ENCODE measurements at regions not wholly inside any gene's neighbourhood (a gene's known extent, or its start where the extent isn't known, plus 50 kb on each side); places are given as distances from the start of the nearest gene placed in this dataset.

DNA sequence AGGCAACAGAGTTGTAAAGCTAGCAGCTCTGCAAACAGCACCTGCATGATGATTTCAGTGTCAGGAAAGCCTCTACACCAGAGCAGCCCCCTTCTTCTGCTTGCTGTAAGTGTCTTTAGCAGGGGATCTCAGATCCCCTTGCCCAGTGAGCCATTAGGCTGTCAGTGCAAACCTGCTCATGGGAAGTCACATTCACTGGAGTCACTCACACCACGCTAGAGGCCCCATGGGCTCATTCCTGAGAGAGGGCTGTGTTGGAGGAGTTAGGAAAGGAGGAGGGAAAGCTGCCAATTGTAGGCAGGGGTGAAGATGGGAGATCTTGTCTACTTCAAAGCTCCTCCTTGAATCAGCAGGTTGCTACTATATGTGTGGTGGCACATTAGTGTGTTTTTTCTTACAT lies 275.2 kb downstream of the SMARCA2 start:
- no peaks in the 10 kb centered on the region for H3K9me3 ChIP-seq (ENCODE audit: insufficient read depth, low read length)
- no peak overlapping the region for H3K9ac ChIP-seq (ENCODE audit: low read length)
- no peaks in the 10 kb centered on the region for H3K36me3 ChIP-seq (replicated peaks; ENCODE audit: low read depth, low read length)
- TF ChIP-seq CTCF (IDR thresholded peaks at IDR 0.05; ENCODE audit: low read depth, low read length): no peak
- no peak for TF ChIP-seq EZH2phosphoT487 (IDR thresholded peaks at IDR 0.05; ENCODE audit: low read depth)
- H3K79me2 ChIP-seq (ENCODE audit: low read length): no peaks in the 10 kb centered on the region
- no peak overlapping the region for H3K4me2 ChIP-seq (ENCODE audit: low read length)
- H3K4me1 ChIP-seq (ENCODE audit: low read length): no peaks in the 10 kb centered on the region
- no peak overlapping the region for H3K27ac ChIP-seq (ENCODE audit: low read length)
- no peaks in the 10 kb centered on the region for H3K27me3 ChIP-seq (ENCODE audit: low read depth, low read length)
- no peak overlapping the region for H3K4me3 ChIP-seq (ENCODE audit: low read length)
- H4K20me1 ChIP-seq (ENCODE audit: insufficient read depth, low read length): no peaks in the 10 kb centered on the region
- H2AFZ ChIP-seq (ENCODE audit: low read depth, low read length): no peak overlapping the region

DNA sequence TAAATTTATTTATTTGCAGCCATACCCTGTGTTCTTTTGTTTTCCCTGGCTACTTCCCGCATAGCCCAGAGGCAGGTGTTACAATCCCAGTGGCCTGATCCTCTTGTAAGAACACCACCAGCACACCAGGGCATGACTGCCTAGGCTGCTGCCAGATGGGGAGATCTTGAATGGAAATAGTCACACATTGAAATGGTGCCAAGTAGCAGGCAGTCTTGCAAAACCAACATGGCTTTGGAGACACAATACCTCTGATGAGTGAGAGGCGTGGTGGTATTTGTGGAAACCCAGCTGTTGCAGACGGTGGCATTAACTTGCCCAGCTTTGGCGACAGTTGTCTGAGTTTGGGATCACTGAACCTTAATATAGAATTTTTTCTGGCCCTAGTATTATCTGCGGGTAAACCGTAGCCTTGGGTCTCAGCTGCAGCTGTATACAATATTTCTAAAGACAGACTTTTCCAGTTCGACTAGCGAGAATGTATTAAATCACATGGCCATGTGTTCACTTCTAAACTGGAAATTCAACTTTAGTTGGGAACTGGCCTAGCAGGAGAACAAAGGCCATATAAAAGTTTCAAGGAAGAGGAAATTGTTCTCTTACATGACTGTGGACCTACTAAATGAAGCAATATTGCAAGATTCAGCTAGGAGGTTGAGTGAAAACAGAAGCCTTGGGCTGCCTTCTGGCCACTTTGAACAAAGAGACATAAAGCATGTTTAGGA lies 277.0 kb downstream of the SMARCA2 start:
- Histone ChIP-seq H2AFZ (ENCODE audit: low read depth, low read length) (no peak overlapping the region), H3K79me2 (ENCODE audit: low read length) (no peaks in the 10 kb centered on the region), H3K4me3 (ENCODE audit: low read length) (no peak overlapping the region), H3K9ac (ENCODE audit: low read length) (no peak overlapping the region), H3K4me1 (ENCODE audit: low read length) (no peaks in the 10 kb centered on the region), H3K27me3 (ENCODE audit: low read depth, low read length) (no peaks in the 10 kb centered on the region), H3K27ac (ENCODE audit: low read length) (no peak overlapping the region), H3K36me3 (replicated peaks; ENCODE audit: low read depth, low read length) (no peaks in the 10 kb centered on the region), H3K4me2 (ENCODE audit: low read length) (no peak overlapping the region), H4K20me1 (ENCODE audit: insufficient read depth, low read length) (no peaks in the 10 kb centered on the region), H3K9me3 (ENCODE audit: insufficient read depth, low read length) (no peaks in the 10 kb centered on the region)
- TF ChIP-seq EZH2phosphoT487 (IDR thresholded peaks at IDR 0.05; ENCODE audit: low read depth): no peak
- no peak for TF ChIP-seq CTCF (IDR thresholded peaks at IDR 0.05; ENCODE audit: low read depth, low read length)

DNA sequence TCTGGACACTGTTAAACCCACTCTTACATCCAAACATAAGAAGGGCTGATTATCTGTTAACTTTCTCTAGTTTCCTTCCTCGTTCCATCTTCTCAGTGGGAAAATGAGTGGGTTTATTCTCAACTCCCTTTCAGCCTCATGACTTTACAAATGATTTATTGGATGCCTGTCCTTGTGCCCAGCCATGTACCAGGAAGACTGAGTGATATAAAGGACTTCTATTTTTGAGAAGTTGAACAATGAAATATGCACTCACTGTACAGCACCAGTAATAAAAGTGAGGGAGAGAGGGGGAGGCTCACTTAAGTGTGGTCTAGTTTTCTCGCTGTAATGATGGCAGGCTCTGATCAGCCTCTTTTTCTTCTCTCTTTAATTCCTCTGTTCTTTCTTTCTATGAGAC lies 277.6 kb downstream of the SMARCA2 start:
- no peak overlapping the region for H3K4me2 ChIP-seq (ENCODE audit: low read length)
- H3K27me3 ChIP-seq (ENCODE audit: low read depth, low read length): no peaks in the 10 kb centered on the region
- H2AFZ ChIP-seq (ENCODE audit: low read depth, low read length): no peak overlapping the region
- H3K9me3 ChIP-seq (ENCODE audit: insufficient read depth, low read length): no peaks in the 10 kb centered on the region
- peaks cover 2% of the 10 kb centered on the region for H3K4me1 ChIP-seq (ENCODE audit: low read length)
- no peaks in the 10 kb centered on the region for H3K79me2 ChIP-seq (ENCODE audit: low read length)
- no peak overlapping the region for H3K9ac ChIP-seq (ENCODE audit: low read length)
- H3K27ac ChIP-seq (ENCODE audit: low read length): no peak overlapping the region
- H3K36me3 ChIP-seq (replicated peaks; ENCODE audit: low read depth, low read length): peaks cover under 1% of the 10 kb centered on the region
- H4K20me1 ChIP-seq (ENCODE audit: insufficient read depth, low read length): no peaks in the 10 kb centered on the region
- H3K4me3 ChIP-seq (ENCODE audit: low read length): no peak overlapping the region
- no peak for TF ChIP-seq EZH2phosphoT487 (IDR thresholded peaks at IDR 0.05; ENCODE audit: low read depth)
- no peak for TF ChIP-seq CTCF (IDR thresholded peaks at IDR 0.05; ENCODE audit: low read depth, low read length)

DNA sequence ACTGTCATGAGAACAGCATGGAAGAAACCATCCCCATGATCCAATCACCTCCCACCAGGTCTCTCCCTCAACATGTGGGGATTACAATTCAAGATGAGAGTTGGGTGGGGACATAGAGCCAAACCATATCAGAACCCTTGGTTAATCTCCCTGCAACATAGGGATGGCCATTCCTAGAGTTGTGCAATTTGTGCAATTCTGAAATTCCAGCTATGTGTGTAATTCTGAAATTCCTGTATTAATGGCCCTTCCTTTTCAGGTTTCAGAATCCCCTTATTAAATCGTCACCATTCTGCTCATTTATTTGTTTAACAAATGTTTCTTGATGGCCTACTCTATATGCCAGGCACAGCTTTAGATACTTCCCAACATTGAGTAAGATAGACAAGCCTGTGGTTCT lies 282.6 kb downstream of the SMARCA2 start:
- Histone ChIP-seq H2AFZ (ENCODE audit: low read depth, low read length) (0 out of 2 replicates have a peak overlapping the region, but pooled peaks have one; percentile 72), H3K4me3 (ENCODE audit: low read length) (no peak overlapping the region), H4K20me1 (ENCODE audit: insufficient read depth, low read length) (no peaks in the 10 kb centered on the region), H3K36me3 (replicated peaks; ENCODE audit: low read depth, low read length) (peaks cover 4% of the 10 kb centered on the region), H3K79me2 (ENCODE audit: low read length) (no peaks in the 10 kb centered on the region), H3K9ac (ENCODE audit: low read length) (no peak overlapping the region), H3K9me3 (ENCODE audit: insufficient read depth, low read length) (peaks cover 4% of the 10 kb centered on the region; the same call in 1 of the 2 replicates), H3K4me2 (ENCODE audit: low read length) (no peak overlapping the region), H3K27me3 (ENCODE audit: low read depth, low read length) (no peaks in the 10 kb centered on the region), H3K4me1 (ENCODE audit: low read length) (peaks cover 23% of the 10 kb centered on the region), H3K27ac (ENCODE audit: low read length) (peak overlapping the region; percentile 69; the same call in 1 of the 2 replicates)
- TF ChIP-seq CTCF (IDR thresholded peaks at IDR 0.05; ENCODE audit: low read depth, low read length) (no peak), EZH2phosphoT487 (IDR thresholded peaks at IDR 0.05; ENCODE audit: low read depth) (no peak)

Measured in OCI-LY3 (cell line).